Choroid plexus epithelial cell (primary cell): ENCODE measurements at regions not wholly inside any gene's neighbourhood (a gene's known extent, or its start where the extent isn't known, plus 50 kb on each side); places are given as distances from the start of the nearest gene placed in this dataset.
"Not testable (repeated sequence)": the region's sequence is repeated elsewhere in the genome, so short reads cannot be mapped to it uniquely, and the experiment has no call there.

Source experiments
- DNase-seq: peaks from one replicate; pipeline ENCODE4 v3.0.0-alpha.2; 2010; ENCODE audit warnings: low read depth
- H3K4me3 ChIP-seq: 2 replicates; pipeline ENCODE4 v1.5.1; 2011; ENCODE audit warnings: low read depth, mild to moderate bottlenecking, control low read depth, low read length, moderate library complexity
- TF ChIP-seq, protein P1 (sequence below): conservative IDR thresholded peaks from 2 replicates; pipeline ENCODE4 v1.5.1; 2011; ENCODE audit warnings: low read depth, mild to moderate bottlenecking, control low read depth, inconsistent platforms, low read length, moderate library complexity

DNA sequence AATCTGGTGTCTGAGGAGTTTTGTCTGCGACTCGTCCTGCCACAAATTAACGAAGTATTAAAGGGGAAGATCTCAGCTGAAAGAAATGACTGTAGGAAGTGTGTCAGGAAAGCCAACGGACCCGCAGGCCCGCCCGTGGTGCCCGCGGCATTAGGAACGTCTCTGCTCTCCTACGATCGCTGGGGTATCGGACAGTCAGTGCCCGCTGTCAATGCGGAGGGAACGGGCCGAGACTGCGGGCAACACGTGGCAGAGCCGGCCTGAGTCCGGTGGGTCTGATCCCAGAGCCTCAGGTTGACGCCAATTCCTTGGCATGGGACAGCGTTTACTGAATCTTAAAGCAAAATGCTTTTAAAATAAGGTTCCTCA is 128.7 kb downstream of the KBTBD2 start:
- TF ChIP-seq, protein P1, sequence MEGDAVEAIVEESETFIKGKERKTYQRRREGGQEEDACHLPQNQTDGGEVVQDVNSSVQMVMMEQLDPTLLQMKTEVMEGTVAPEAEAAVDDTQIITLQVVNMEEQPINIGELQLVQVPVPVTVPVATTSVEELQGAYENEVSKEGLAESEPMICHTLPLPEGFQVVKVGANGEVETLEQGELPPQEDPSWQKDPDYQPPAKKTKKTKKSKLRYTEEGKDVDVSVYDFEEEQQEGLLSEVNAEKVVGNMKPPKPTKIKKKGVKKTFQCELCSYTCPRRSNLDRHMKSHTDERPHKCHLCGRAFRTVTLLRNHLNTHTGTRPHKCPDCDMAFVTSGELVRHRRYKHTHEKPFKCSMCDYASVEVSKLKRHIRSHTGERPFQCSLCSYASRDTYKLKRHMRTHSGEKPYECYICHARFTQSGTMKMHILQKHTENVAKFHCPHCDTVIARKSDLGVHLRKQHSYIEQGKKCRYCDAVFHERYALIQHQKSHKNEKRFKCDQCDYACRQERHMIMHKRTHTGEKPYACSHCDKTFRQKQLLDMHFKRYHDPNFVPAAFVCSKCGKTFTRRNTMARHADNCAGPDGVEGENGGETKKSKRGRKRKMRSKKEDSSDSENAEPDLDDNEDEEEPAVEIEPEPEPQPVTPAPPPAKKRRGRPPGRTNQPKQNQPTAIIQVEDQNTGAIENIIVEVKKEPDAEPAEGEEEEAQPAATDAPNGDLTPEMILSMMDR, result no peak
- DNase-seq, result no peak
- peak overlapping the region; percentile 47 for H3K4me3 ChIP-seq

DNA sequence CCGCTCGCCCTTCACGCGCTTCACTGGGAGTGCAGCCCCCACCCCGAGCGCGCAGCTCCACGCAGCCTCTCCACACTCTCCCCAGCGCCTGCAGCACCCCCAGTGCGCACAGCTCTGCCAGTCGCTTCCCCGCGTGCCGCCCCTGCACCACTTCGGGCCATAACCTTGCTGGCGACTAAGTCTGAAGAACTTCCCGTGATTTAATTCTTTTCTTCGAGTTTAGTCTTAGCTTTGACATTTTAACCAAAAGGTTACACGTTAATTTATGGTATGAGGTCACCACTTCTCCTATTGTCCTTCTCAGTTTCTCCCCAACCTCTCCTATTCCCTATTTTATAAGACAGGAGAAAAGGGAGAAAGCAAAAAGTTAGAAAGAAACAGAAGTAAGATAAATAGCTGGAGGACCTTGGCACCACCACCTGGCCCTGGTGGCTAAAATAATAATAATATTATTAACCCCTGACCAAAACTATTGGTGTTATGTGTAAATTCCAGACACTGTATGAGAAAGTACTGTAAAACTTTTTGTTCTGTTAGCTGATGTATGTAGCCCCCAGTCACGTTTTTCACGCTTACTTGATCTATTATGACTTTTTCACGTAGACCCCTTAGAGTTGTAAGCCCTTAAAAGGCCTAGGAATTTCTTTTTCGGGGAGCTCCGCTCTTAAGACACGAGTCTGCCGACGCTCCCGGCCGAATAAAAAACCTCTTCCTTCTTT is 129.2 kb downstream of the KBTBD2 start:
- DNase-seq, result peak; percentile 8
- H3K4me3 ChIP-seq, result peak overlapping the region; percentile 50

DNA sequence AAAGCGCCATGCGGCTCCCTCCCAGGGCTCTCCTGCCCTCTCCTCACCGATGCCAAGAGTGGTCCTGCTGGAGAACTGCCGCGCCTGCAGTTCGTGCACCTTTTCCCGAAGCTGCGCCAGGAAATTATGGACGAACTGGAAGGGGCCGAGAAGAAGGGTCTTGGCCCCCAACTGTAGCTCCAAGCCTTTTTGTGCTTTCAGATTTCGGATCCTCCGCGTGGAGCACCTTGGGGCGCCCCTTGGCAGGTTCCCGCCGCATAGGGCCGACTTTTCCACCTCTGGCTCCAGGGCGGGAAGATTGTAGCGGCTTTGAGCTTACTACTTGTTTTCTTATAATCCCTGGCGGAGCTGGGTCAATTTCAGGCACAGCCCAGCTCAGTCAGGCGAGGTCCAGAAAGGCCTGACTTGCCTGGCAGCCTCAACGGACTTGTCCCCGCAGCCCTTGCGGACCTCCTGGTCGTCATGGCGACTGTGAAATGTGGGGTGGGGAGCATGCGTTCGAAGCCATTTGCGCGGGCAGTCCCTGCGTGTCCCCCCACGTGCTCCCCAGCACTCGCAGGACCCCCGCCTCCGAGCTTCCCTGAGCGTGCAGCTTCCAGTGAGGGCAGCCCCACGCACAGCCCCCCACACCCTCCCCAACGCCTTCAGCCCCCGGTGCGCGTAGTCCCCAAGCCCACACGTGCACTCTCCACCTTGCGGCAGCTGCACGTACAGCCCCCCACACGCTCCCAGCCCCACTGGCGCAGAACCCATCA is 129.9 kb downstream of the KBTBD2 start:
- DNase-seq, result peak; percentile 8
- peak overlapping the region; percentile 50 for H3K4me3 ChIP-seq
- TF ChIP-seq, protein P1, result peak; percentile 11

DNA sequence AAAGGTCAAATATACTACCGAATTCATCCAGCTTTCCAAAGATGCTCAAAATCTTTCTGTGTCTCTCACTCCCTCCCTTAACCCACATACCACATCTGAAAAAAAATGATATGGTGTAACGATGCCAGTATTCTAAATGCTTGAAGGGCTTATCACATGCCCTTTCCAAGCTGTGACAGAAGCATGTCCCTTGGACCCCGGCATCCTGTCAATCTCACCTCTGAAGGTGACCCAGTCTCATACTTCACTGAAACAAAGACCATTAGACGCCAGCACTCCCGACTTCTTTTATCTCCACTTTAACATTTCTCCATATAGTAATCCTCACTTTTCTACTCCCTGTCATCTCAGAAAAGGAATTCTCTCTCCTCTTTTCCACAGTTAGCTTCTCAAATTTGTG is 130.8 kb downstream of the KBTBD2 start:
- DNase-seq, H3K4me3 ChIP-seq: not testable (repeated sequence)

DNA sequence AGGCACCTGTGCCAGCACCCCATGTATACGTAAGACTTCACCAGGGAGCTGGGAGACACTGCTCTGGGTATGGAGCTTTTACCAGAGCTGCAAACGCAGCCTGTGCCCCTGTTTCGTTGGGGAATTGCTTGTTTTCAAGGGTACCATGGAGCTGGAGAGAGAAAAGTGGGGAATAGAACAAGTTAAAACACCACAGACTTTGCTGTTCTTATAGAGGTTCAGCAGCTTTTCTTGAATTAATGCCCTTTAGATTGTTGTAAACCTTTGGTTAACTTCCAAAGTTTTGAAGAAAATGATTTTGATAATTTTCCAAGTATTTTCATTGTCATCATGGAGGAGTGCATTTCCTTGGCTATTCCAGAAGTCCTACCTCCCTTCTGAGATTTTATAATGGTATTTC is 131.7 kb downstream of the KBTBD2 start:
- not testable (repeated sequence) for DNase-seq, H3K4me3 ChIP-seq

DNA sequence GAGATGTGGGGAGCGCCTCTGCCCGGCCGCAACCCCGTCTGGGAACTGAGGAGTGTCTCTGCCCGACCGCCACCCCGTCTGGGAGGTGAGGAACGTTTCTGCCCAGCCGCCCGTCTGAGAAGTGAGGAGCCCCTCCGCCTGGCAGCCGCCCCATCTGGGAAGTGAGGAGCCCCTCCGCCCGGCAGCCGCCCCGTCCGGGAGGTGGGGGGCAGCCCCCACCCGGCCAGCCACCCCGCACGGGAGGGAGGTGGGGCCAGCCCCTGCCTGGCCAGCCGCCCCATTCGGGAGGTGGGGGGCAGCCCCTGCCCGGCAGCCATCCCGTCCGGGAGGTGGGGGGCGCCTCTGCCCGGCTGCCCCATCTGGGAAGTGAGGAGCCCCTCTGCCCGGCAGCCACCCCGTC is 137.7 kb downstream of the KBTBD2 start:
- not testable (repeated sequence) for DNase-seq, H3K4me3 ChIP-seq

DNA sequence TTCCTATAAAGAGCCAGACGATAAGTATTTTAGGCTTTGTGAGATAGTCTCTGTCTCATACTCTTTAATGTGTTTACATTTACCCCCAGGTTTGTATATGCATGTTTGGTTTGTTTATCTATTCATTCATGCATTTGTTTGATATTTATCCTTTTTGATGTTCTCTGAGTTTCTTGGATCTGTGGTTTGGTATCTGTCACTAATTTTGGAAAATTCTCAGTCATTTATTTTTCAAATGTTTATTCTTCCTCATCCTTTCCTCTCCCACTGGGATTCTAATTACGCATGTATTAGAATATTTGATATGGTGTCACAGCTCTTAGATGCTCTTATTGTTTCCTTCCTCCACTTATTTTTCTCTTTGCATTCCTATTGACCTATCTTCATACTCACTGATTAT is 143.2 kb downstream of the KBTBD2 start:
- H3K4me3 ChIP-seq, DNase-seq: not testable (repeated sequence)

DNA sequence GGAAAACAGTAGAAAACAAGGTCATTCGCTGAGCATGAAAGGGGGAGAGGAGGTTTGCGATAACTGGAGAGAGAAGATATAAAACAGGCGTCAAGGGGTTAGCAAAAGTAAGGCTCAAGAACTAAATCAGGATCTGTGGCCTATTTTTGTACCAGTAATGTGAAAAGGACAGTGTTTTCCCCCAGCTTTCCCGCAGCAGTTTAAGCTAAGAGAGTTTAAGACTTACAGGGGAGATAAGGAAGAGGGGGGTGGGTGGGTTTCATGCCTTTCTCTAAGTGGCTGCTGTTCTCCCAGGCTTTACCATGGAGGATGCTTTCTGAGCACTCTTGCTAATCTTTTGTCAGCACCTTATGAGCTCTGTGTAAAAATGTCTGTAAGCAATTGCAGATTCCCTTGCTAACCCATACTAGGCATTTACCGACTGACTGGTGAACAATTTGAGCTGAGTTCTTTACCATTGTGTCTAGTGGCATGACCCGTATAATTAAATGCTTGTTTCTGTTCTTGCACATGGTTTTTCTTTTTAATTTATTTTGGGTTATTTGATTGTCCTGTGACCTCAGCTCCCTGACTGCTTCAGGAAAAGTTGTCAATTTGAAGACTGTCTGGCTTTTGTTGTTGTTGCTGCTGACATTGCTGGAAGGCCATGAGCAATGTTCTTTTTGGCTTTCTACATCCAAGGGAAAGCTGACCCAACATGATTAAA is 144.0 kb downstream of the KBTBD2 start:
- not testable (repeated sequence) for H3K4me3 ChIP-seq, DNase-seq

DNA sequence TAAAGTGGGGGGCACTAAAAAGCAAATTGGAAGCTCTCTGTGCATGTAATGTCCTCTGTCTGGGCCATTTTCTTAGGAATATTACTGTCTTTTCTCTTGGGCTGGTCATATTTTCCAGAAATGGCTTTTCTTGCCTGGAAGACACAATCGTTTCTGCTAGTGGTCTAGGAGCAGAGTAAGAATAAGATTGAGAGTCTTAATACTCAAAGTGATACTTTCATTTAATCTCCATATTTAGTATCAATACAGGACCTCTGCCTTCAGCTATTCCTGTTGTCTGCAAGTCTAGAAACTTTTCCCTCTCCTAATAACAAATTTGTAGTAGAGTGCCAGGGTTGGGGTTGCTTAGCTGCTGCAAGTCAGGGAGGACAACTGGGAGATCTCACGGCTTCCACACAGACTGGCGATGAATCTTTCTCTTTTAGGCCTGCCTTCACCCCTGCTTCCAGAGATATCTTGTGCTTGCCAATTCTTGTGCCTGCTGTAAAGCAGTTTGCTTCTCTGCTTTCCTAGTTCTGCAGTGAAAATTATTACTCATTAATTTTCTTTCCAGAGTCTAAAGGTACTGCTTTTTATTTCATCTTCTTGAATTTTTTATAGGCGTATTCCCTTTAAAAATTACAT is 149.6 kb downstream of the KBTBD2 start:
- H3K4me3 ChIP-seq, DNase-seq: not testable (repeated sequence)

DNA sequence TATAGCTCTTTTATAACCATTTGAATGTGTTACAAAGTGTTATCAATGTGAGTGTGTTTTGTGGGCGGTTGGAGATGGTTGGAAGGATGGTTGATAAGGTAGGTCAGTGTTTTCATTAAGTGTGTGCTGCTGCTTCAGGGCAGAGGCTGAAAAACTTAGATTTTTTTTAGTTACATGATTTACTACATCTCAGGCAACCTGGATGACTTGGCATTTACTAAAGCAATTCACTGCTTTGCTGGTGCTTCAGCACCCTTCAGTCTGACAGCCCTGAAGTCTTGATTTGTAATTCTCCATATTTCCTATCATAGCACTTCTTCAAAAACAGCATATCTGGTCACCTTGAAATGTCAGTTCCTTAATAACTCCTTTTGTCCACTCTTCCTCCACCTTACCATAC is 151.8 kb downstream of the KBTBD2 start:
- not testable (repeated sequence) for DNase-seq, H3K4me3 ChIP-seq

DNA sequence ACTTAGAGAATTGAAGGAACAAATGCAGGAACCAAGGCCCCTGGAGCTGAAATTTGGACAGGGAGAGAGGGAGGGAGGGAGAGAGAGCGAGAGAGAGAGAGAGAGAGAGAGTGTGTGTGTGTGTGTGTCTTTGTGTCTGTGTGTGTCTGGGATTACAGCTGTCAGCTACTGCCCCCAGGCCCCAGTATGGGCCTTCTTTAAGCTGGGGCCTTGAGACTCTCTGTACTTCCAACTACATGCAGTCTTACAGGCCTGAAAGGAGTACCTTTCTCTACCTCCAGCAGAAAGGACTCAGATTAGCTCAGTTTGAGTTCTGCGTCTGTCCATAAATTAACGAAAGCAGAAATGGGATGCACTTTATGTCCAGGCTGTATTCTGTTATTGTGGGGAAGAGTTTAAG is 153.2 kb downstream of the KBTBD2 start:
- DNase-seq, H3K4me3 ChIP-seq: not testable (repeated sequence)

DNA sequence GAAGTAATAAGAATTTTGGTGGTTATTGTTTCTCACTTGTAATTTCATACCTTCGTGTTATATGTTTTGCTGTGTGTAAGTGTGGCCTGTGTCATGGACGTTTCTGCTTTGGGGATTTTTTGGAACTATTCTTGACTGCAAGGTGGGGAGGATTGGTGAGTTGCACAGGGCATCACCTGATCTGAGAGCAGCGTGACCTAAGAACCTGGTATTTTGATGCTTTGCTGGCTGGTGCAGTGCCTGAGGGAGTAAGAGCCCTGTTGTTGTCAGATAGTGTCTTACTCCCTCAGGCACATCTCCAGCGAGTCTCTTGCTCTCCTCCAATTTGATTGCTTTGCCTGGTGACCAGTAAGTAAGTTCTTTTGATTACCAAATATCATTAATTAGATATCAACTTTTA is 158.8 kb downstream of the KBTBD2 start:
- not testable (repeated sequence) for DNase-seq, H3K4me3 ChIP-seq

DNA sequence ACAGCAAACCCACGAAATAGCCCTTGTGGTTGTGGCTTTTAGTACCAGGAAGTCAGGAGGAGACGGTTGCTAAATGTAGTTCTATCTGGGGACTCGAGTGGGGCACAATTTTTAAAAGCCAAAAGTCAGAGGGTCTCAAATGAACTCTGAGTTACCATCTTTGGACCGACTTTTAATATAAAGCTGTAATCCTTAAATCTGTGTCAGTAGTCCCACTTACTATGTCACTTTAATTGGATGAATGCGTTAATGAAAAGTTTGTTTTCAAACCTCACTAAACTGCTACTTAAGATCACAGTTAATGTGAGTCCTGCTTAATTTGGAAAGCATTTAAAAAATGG is 162.3 kb downstream of the KBTBD2 start:
- not testable (repeated sequence) for DNase-seq

DNA sequence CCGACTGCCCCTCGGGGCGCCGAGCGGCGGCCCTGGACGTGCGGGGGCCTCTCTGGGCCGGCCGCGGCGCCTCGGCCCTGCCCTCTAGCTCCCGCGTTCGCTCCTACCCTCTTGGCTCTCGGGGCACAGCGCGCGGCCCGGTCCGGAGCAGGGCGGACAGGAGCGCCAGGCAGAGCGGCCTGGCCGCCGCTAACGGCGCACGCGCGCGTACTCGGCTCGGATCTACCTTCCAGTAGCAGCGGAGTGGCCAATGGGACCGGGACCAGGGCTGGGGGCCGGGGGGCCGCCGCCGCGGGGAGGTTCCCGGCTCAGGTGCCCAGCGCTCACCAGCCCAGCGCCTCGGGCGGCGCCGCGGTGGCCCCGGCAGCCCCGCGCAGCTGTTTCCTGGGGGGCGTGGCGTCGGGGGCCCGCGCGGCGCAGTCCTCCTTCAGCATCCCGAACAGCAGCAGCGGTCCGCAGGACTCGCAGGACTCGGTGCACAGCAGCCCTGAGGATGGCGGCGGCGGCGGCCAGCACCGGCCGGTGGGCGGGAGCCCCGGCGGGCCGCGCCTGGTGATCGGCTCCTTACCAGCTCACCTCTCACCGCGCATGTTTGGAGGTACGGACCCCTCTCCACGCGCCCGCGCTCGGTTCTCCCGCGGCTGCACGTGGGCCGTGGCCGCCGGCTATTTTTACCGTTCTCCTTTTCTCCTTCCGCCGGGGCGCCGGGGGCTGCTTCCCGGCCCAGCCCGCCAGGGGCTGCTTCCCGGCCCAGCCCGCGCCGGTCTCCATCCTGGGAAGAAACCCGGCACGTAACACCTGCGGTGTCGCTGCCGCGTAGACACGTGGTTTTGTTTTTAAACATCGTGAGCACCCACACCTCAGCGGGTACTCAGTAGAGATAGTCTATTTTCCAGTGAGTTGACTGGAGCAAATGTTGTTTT is 162.9 kb downstream of the KBTBD2 start:
- H3K4me3 ChIP-seq, result peak overlapping the region; percentile 78
- peak; percentile 58 for DNase-seq

More for the DNA sequence above, 162.3 kb downstream of the KBTBD2 start:
- peak overlapping the region; percentile 30 for H3K4me3 ChIP-seq

DNA sequence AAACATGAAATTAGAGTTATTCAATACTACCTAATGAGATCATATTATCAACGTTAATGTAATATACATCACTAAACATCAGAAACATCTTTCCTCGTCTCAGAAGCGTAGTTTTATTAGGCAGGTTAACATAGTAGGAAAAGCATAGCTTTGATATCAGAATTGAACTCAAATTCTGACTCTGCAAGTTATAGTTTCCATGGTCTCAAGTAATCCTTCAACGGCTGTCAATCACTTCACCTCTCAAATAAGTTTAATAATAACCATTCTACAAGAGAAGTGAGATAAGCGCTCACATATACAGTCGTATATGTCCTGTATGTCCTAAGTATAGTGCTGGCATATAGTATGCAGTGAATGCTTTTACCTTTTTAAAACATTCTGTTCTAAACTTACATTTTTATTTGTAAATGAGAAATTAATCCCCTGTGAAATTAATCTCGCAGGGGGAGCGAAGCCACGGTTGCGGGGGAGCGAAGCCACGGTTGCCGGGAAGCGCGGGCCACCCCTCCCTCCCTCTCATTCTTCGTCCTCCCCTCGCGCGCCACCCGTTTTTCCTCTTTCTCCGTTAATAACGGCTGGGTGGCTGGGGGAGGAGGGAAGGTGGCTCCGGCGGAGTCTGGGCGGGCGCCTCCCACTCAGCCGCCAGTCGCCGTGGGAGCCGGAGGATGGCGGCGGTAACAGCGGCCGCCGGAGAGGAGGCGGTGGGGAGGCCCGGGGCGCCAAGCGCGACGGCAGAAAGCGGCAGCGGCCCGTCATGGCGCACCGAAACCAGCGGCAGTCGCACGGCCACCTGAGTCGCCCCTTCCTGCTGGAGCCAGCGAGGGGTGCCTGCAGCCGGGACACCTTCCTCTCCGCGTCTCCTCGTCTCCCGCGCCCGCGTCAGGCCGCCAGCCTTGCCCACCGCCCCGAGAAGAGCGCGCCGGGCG is 163.8 kb downstream of the KBTBD2 start:
- H3K4me3 ChIP-seq, result peak overlapping the region; percentile 78
- peak; percentile 34 for DNase-seq
